Activated T-cell treated with anti-CD3 and anti-CD28 coated beads, Interleukin-2, amount 50 U/mL, for 48 hours (primary cell): ENCODE measurements at regions not wholly inside any gene's neighbourhood (a gene's known extent, or its start where the extent isn't known, plus 50 kb on each side); places are given as distances from the start of the nearest gene placed in this dataset.
"Not testable (repeated sequence)": the region's sequence is repeated elsewhere in the genome, so short reads cannot be mapped to it uniquely, and the experiment has no call there.

Source experiments
- DNase-seq, 2 experiments: peaks; one replicate each; pipeline ENCODE4 v3.0.0-alpha.2; 2020

- no peak for DNase-seq
These were observed 188.9 kb upstream of the RPS23 start for GRCh38 chr5:82466986-82467561.

GRCh38 chr5:82465235-82465634, 187.1 kb upstream of the RPS23 start:
- no peak for DNase-seq

- DNase-seq = no peak
These were observed 181.5 kb upstream of the RPS23 start for GRCh38 chr5:82459626-82460025.

- not testable (repeated sequence) for DNase-seq
These were observed 177.2 kb upstream of the RPS23 start for GRCh38 chr5:82455317-82455716.

- no peak for DNase-seq
These were observed 170.2 kb upstream of the RPS23 start for GRCh38 chr5:82448374-82448773.

- DNase-seq = no peak
These were observed 169.8 kb upstream of the RPS23 start for GRCh38 chr5:82447913-82448312.

- DNase-seq = no peak
These were observed 168.7 kb upstream of the RPS23 start for GRCh38 chr5:82446809-82447208.

- no peak for DNase-seq
These were observed 167.7 kb upstream of the RPS23 start for GRCh38 chr5:82445726-82446335.

- DNase-seq = no peak
These were observed 161.7 kb upstream of the RPS23 start for GRCh38 chr5:82439750-82440445.

GRCh38 chr5:82437565-82437964, 159.4 kb upstream of the RPS23 start:
- DNase-seq = not testable (repeated sequence)

- DNase-seq = no peak
These were observed 158.1 kb upstream of the RPS23 start for GRCh38 chr5:82436291-82436690.

GRCh38 chr5:82434696-82435660, 156.8 kb upstream of the RPS23 start:
- not testable (repeated sequence) for DNase-seq

GRCh38 chr5:82426464-82427154, 148.5 kb upstream of the RPS23 start:
- DNase-seq = no peak

- no peak for DNase-seq
These were observed 147.4 kb upstream of the RPS23 start for GRCh38 chr5:82425591-82425990.

GRCh38 chr5:82424211-82424610, 146.1 kb upstream of the RPS23 start:
- no peak for DNase-seq

GRCh38 chr5:82422751-82423181, 144.6 kb upstream of the RPS23 start:
- no peak for DNase-seq

- DNase-seq = no peak
These were observed 144.0 kb upstream of the RPS23 start for GRCh38 chr5:82422001-82422740.

GRCh38 chr5:82421119-82421518, 143.0 kb upstream of the RPS23 start:
- DNase-seq = no peak

- not testable (repeated sequence) for DNase-seq
These were observed 142.4 kb upstream of the RPS23 start for GRCh38 chr5:82420524-82420923.

GRCh38 chr5:82419559-82420332, 141.6 kb upstream of the RPS23 start:
- no peak for DNase-seq

- DNase-seq = no peak
These were observed 140.4 kb upstream of the RPS23 start for GRCh38 chr5:82418608-82418950.
